Left colon (tissue), 2 donors: ENCODE measurements at regions not wholly inside any gene's neighbourhood (a gene's known extent, or its start where the extent isn't known, plus 50 kb on each side); places are given as distances from the start of the nearest gene placed in this dataset.

Source experiments
- ATAC-seq: fragments of 200-7000 bp; cut with Tn5 transposase; one replicate; pipeline ENCODE4 v1.9.1; 2020; ENCODE audit warnings: mild to moderate bottlenecking, moderate library complexity
- DNase-seq, 2 donors: peaks; one replicate each; pipeline ENCODE4 v3.0.0-alpha.2; 2020
- intact Hi-C, 2 donors: fragments of 100-400 bp; cut with DNase I in 1 of 2; cut with micrococcal nuclease in 1 of 2; formaldehyde crosslinking; loops; one replicate each; pipeline versions ENCODE4 v1.11.2 to v1.14.0; 2022; cut with DNase I, micrococcal nuclease
- donor health status: DM: no; HTN: no; CAD: no.
- donor health status: DM: yes; HTN: yes; CAD: no.

GRCh38 chr10:108894402-108895301 lies 1028.7 kb downstream of the XPNPEP1 start:
- DNase-seq (no peak), ATAC-seq (no peak)
- intact Hi-C loops = no loop called here

GRCh38 chr10:108877095-108877561 lies 1046.2 kb downstream of the XPNPEP1 start:
- intact Hi-C loops = no loop called here
- DNase-seq (no peak), ATAC-seq (no peak)

GRCh38 chr10:108872854-108873253 lies 1050.5 kb downstream of the XPNPEP1 start:
- DNase-seq = no peak
- intact Hi-C loops = no loop called here
- no peak for ATAC-seq

- intact Hi-C loops = no loop called here
- no peak for DNase-seq
- no peak for ATAC-seq
These were observed 1054.4 kb downstream of the XPNPEP1 start for GRCh38 chr10:108868881-108869280.

- DNase-seq = no peak
- ATAC-seq = no peak
- intact Hi-C loops = no loop called here
These were observed 1060.5 kb downstream of the XPNPEP1 start for GRCh38 chr10:108862676-108863350.

- intact Hi-C loops = no loop called here
- no peak for ATAC-seq
These were observed 1062.0 kb downstream of the XPNPEP1 start for GRCh38 chr10:108861181-108861754.

GRCh38 chr10:108852211-108852610 lies 1071.1 kb downstream of the XPNPEP1 start:
- no peak for DNase-seq
- no peak for ATAC-seq
- intact Hi-C loops = no loop called here

More at GRCh38 chr10:108861181-108861754, 1062.0 kb downstream of the XPNPEP1 start:
- DNase-seq = no peak

- DNase-seq = no peak
- ATAC-seq = no peak
- intact Hi-C loops = no loop called here
These were observed 1073.0 kb downstream of the XPNPEP1 start for GRCh38 chr10:108850138-108850854.

GRCh38 chr10:108849688-108850087 lies 1073.6 kb downstream of the XPNPEP1 start:
- intact Hi-C loops = no loop called here
- DNase-seq (no peak), ATAC-seq (no peak)

GRCh38 chr10:108849186-108849585 lies 1074.1 kb downstream of the XPNPEP1 start:
- DNase-seq (no peak), ATAC-seq (no peak)
- intact Hi-C loops = no loop called here

GRCh38 chr10:108848046-108848445 lies 1075.3 kb downstream of the XPNPEP1 start:
- ATAC-seq (no peak), DNase-seq (no peak)
- intact Hi-C loops = no loop called here

GRCh38 chr10:108840944-108841343 lies 1082.4 kb downstream of the XPNPEP1 start:
- no peak for DNase-seq
- intact Hi-C loops = no loop called here
- no peak for ATAC-seq

- no peak for ATAC-seq
These were observed 1086.9 kb downstream of the XPNPEP1 start for GRCh38 chr10:108836362-108836761.

GRCh38 chr10:108822026-108822425 lies 1101.3 kb downstream of the XPNPEP1 start:
- DNase-seq = no peak
- intact Hi-C loops = no loop called here
- ATAC-seq = no peak

More at GRCh38 chr10:108836362-108836761, 1086.9 kb downstream of the XPNPEP1 start:
- DNase-seq = no peak
- intact Hi-C loops = no loop called here

GRCh38 chr10:108819302-108819701 lies 1104.0 kb downstream of the XPNPEP1 start:
- intact Hi-C loops = no loop called here
- no peak for ATAC-seq
- DNase-seq = no peak

GRCh38 chr10:108817584-108817983 lies 1105.7 kb downstream of the XPNPEP1 start:
- DNase-seq = no peak
- no peak for ATAC-seq
- intact Hi-C loops = no loop called here

- ATAC-seq (no peak), DNase-seq (no peak)
- intact Hi-C loops = no loop called here
These were observed 1106.2 kb downstream of the XPNPEP1 start for GRCh38 chr10:108817135-108817534.

GRCh38 chr10:108812906-108813305 lies 1110.4 kb downstream of the XPNPEP1 start:
- ATAC-seq (no peak), DNase-seq (no peak)
- intact Hi-C loops = no loop called here

GRCh38 chr10:108812296-108812695 lies 1111.0 kb downstream of the XPNPEP1 start:
- DNase-seq = no peak
- intact Hi-C loops = no loop called here
- ATAC-seq = no peak
